SK-N-SH treated with all-trans-retinoic acid at 6 μM for 48 hours (cell line): ENCODE measurements at regions not wholly inside any gene's neighbourhood (a gene's known extent, or its start where the extent isn't known, plus 50 kb on each side); places are given as distances from the start of the nearest gene placed in this dataset.

ENCODE experiments used
- ATAC-seq: fragments of 200-7000 bp; cut with Tn5 transposase; 3 replicates; pipeline ENCODE4 v1.9.1; 2020; ENCODE audit warnings: mild to moderate bottlenecking, moderate library complexity
- ARNTL ChIP-seq: fragments of 450-650 bp; formaldehyde crosslinking; IDR thresholded peaks from 2 replicates; pipeline ENCODE4 v1.5.0; 2020; ENCODE audit warnings: low read depth, mild to moderate bottlenecking, moderate library complexity, borderline replicate concordance
- CREB5 ChIP-seq: fragments of 250-450 bp; sonication (Bioruptor Pico); IDR thresholded peaks from 2 replicates; pipeline ENCODE4 v1.5.1; 2020; ENCODE audit warnings: low read depth, mild to moderate bottlenecking, moderate library complexity
- CSDC2 ChIP-seq: fragments of 250-450 bp; sonication (Bioruptor Pico); IDR thresholded peaks from 2 replicates; pipeline ENCODE4 v1.5.0; 2020; ENCODE audit warnings: mild to moderate bottlenecking, moderate library complexity
- ESRRG ChIP-seq: fragments of 250-450 bp; sonication (Bioruptor Pico); IDR thresholded peaks from 2 replicates; pipeline ENCODE4 v1.6.1; 2021; ENCODE audit warnings: mild to moderate bottlenecking
- GLIS3 ChIP-seq: fragments of 250-450 bp; sonication (Bioruptor Pico); IDR thresholded peaks from 2 replicates; pipeline ENCODE4 v1.5.0; 2020; ENCODE audit warnings: mild to moderate bottlenecking, moderate library complexity
- ISL1 ChIP-seq: fragments of 250-450 bp; sonication (Bioruptor Pico); IDR thresholded peaks from 2 replicates; pipeline ENCODE4 v2.1.2; 2022; ENCODE audit warnings: mild to moderate bottlenecking, moderate library complexity
- OSR1 ChIP-seq: fragments of 250-450 bp; sonication (Bioruptor Pico); IDR thresholded peaks from 2 replicates; pipeline ENCODE4 v1.8.0; 2022; ENCODE audit warnings: moderate library complexity, mild to moderate bottlenecking, inconsistent platforms
- PATZ1 ChIP-seq: fragments of 250-450 bp; sonication (Bioruptor Pico); IDR thresholded peaks from 2 replicates; pipeline ENCODE4 v1.8.0; 2020; ENCODE audit warnings: mild to moderate bottlenecking, moderate library complexity, borderline replicate concordance
- POU6F1 ChIP-seq: fragments of 250-450 bp; sonication (Bioruptor Pico); IDR thresholded peaks from 2 replicates; pipeline ENCODE4 v1.8.0; 2021; ENCODE audit warnings: low read depth, mild to moderate bottlenecking, moderate library complexity, borderline replicate concordance
- PPARA ChIP-seq: fragments of 250-450 bp; sonication (Bioruptor Pico); IDR thresholded peaks from 2 replicates; pipeline ENCODE4 v1.5.0; 2020; ENCODE audit warnings: mild to moderate bottlenecking, borderline replicate concordance
- RARB ChIP-seq: fragments of 250-450 bp; sonication (Bioruptor Pico); IDR thresholded peaks from 2 replicates; pipeline ENCODE4 v1.8.0; 2021; ENCODE audit warnings: mild to moderate bottlenecking, moderate library complexity
- SNAI2 ChIP-seq: fragments of 250-450 bp; sonication (Bioruptor Pico); IDR thresholded peaks from 2 replicates; pipeline ENCODE4 v1.5.0; 2020; ENCODE audit warnings: mild to moderate bottlenecking, moderate library complexity
- TCF4 ChIP-seq: fragments of 250-450 bp; sonication (Bioruptor Pico); IDR thresholded peaks from 2 replicates; pipeline ENCODE4 v1.8.0; 2021; ENCODE audit warnings: mild to moderate bottlenecking, moderate library complexity, borderline replicate concordance
- TOX ChIP-seq: fragments of 250-450 bp; sonication (Bioruptor Pico); IDR thresholded peaks from 2 replicates; pipeline ENCODE4 v1.8.0; 2021; ENCODE audit warnings: mild to moderate bottlenecking, moderate library complexity, borderline replicate concordance
- TSHZ2 ChIP-seq: fragments of 250-450 bp; sonication (Bioruptor Pico); IDR thresholded peaks from 2 replicates; pipeline ENCODE4 v1.5.0; 2020; ENCODE audit warnings: mild to moderate bottlenecking, moderate library complexity
- ZFP30 ChIP-seq: fragments of 450-650 bp; formaldehyde crosslinking; IDR thresholded peaks from 2 replicates; pipeline ENCODE4 v1.5.0; 2022; ENCODE audit warnings: mild to moderate bottlenecking, moderate library complexity
- ZNF565 ChIP-seq: fragments of 450-650 bp; formaldehyde crosslinking; conservative IDR thresholded peaks from 2 replicates; pipeline ENCODE4 v1.5.0; 2020; ENCODE audit warnings: low read depth, mild to moderate bottlenecking, moderate library complexity
- ZNF70 ChIP-seq: fragments of 450-650 bp; formaldehyde crosslinking; IDR thresholded peaks from 2 replicates; pipeline ENCODE4 v1.5.0; 2020; ENCODE audit warnings: mild to moderate bottlenecking, moderate library complexity
- ZNF8 ChIP-seq: fragments of 450-650 bp; formaldehyde crosslinking; IDR thresholded peaks from 2 replicates; pipeline ENCODE4 v1.5.0; 2020; ENCODE audit warnings: mild to moderate bottlenecking, moderate library complexity

GRCh38 chr10:78296785-78297184, 263.1 kb downstream of the RPS24 start:
- TF ChIP-seq CSDC2 (CRISPR knock-in tag) (no peak), SNAI2 (CRISPR knock-in tag) (no peak), TOX (CRISPR knock-in tag) (no peak), ZNF565 (CRISPR knock-in tag) (no peak), CREB5 (no peak), GLIS3 (CRISPR knock-in tag) (no peak), OSR1 (CRISPR knock-in tag) (no peak)
- no peak for ATAC-seq

- no peak for ATAC-seq
- no peak for TF ChIP-seq TOX (CRISPR knock-in tag)
- TF ChIP-seq POU6F1 (CRISPR knock-in tag), result no peak
- TF ChIP-seq OSR1 (CRISPR knock-in tag), result no peak
- TF ChIP-seq PPARA, result no peak
- TF ChIP-seq ZNF565 (CRISPR knock-in tag), result no peak
- TF ChIP-seq ZFP30 (CRISPR knock-in tag), result no peak
- no peak for TF ChIP-seq SNAI2 (CRISPR knock-in tag)
- no peak for TF ChIP-seq ZNF70 (CRISPR knock-in tag)
- no peak for TF ChIP-seq ISL1
- TF ChIP-seq ZNF8 (CRISPR knock-in tag), result no peak
- TF ChIP-seq TCF4 (CRISPR knock-in tag), result no peak
- no peak for TF ChIP-seq CSDC2 (CRISPR knock-in tag)
- no peak for TF ChIP-seq PATZ1 (CRISPR knock-in tag)
- TF ChIP-seq RARB (CRISPR knock-in tag), result no peak
- TF ChIP-seq CREB5, result no peak
- TF ChIP-seq ARNTL (CRISPR knock-in tag), result no peak
- TF ChIP-seq TSHZ2 (CRISPR knock-in tag), result no peak
These were observed 264.3 kb downstream of the RPS24 start for GRCh38 chr10:78297997-78298396.

GRCh38 chr10:78298835-78299234, 265.2 kb downstream of the RPS24 start:
- no peak for ATAC-seq
- TF ChIP-seq CSDC2 (CRISPR knock-in tag) (no peak), POU6F1 (CRISPR knock-in tag) (no peak), ESRRG (no peak), ZFP30 (CRISPR knock-in tag) (no peak), TSHZ2 (CRISPR knock-in tag) (no peak), ZNF8 (CRISPR knock-in tag) (no peak), RARB (CRISPR knock-in tag) (no peak), ZNF565 (CRISPR knock-in tag) (no peak), ZNF70 (CRISPR knock-in tag) (no peak), ARNTL (CRISPR knock-in tag) (no peak), CREB5 (no peak), GLIS3 (CRISPR knock-in tag) (no peak), PPARA (no peak)
